ENCODE measurements at regions not wholly inside any gene's neighbourhood (a gene's known extent, or its start where the extent isn't known, plus 50 kb on each side); places are given as distances from the start of the nearest gene placed in this dataset.

DNA sequence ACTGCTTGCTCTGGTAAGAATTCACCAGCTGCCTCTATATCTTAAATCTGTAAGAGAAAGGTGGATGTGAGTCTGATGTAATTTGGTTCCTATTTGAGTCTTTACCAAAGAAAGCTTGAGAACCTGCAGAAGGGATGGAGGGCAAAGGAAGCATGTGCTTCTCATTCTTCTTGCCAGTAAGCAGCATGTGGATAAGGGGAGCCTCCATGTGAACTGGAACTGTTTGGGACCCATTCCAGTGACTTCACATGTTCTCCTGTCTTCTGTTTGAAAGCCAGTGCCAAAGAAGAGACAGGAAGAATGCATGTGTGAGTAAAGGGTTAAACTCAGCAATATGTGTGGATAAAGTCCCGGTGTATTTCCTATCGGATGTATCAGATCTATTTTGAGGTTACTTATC is 119.6 kb upstream of the ADGRL2 start:
- TF ChIP-seq, protein P1, sequence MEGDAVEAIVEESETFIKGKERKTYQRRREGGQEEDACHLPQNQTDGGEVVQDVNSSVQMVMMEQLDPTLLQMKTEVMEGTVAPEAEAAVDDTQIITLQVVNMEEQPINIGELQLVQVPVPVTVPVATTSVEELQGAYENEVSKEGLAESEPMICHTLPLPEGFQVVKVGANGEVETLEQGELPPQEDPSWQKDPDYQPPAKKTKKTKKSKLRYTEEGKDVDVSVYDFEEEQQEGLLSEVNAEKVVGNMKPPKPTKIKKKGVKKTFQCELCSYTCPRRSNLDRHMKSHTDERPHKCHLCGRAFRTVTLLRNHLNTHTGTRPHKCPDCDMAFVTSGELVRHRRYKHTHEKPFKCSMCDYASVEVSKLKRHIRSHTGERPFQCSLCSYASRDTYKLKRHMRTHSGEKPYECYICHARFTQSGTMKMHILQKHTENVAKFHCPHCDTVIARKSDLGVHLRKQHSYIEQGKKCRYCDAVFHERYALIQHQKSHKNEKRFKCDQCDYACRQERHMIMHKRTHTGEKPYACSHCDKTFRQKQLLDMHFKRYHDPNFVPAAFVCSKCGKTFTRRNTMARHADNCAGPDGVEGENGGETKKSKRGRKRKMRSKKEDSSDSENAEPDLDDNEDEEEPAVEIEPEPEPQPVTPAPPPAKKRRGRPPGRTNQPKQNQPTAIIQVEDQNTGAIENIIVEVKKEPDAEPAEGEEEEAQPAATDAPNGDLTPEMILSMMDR (IDR thresholded peaks at IDR 0.05; ENCODE audit: insufficient read depth, low read length, poor library complexity, severe bottlenecking), result no peak
- TF ChIP-seq EZH2phosphoT487 (conservative IDR thresholded peaks at IDR 0.05; ENCODE audit: low read length), result no peak

All from SU-DHL-6 (cell line).